Tibial nerve (tissue), 4 donors: ENCODE measurements at regions not wholly inside any gene's neighbourhood (a gene's known extent, or its start where the extent isn't known, plus 50 kb on each side); places are given as distances from the start of the nearest gene placed in this dataset.

Source experiments
- CTCF ChIP-seq, 5 experiments: fragments of 200-600 bp in 3 of 5; fragments of 450-650 bp in 2 of 5; sonication (generic) in 3 of 5; IDR thresholded peaks; one replicate each; pipeline ENCODE4 v1.5.1; 2016 to 2019; ENCODE audit warnings: antibody characterized with exemption in 5 of 5, mild to moderate bottlenecking in 3 of 5, moderate library complexity in 2 of 5
- EP300 ChIP-seq, 2 donors: sonication (generic); formaldehyde crosslinking; IDR thresholded peaks; one replicate each; pipeline ENCODE4 v1.6.1; 2017; ENCODE audit warnings: antibody characterized with exemption in 2 of 2, mild to moderate bottlenecking in 1 of 2
- POLR2A ChIP-seq, 2 donors: fragments of 450-650 bp; IDR thresholded peaks; one replicate each; pipeline ENCODE4 v1.6.1; 2017; ENCODE audit warnings: antibody characterized with exemption in 2 of 2, mild to moderate bottlenecking in 2 of 2, moderate library complexity in 2 of 2

- TF ChIP-seq POLR2A (IDR thresholded peaks at IDR 0.05), result no peak
- TF ChIP-seq CTCF (IDR thresholded peaks at IDR 0.05), result no peak
- TF ChIP-seq EP300 (IDR thresholded peaks at IDR 0.05), result no peak
Measured at GRCh38 chr2:181203916-181204315, 223.5 kb downstream of the UBE2E3 start.
